Right lobe of liver (tissue), 4 donors: ENCODE measurements at regions not wholly inside any gene's neighbourhood (a gene's known extent, or its start where the extent isn't known, plus 50 kb on each side); places are given as distances from the start of the nearest gene placed in this dataset.

Experiments used
- CTCF ChIP-seq, 4 donors: fragments of 200-600 bp in 3 of 4; fragments of 450-650 bp in 1 of 4; IDR thresholded peaks; one replicate each; pipeline versions ENCODE4 v1.5.1 to v1.8.0; 2016 to 2022; ENCODE audit warnings: antibody characterized with exemption in 4 of 4, mild to moderate bottlenecking in 2 of 4
- POLR2A ChIP-seq: fragments of 450-650 bp; IDR thresholded peaks from one replicate; pipeline ENCODE4 v1.6.1; 2017; ENCODE audit warnings: antibody characterized with exemption, mild to moderate bottlenecking
- donor health status: DM: no; HTN: no; CAD: no.
- donor health status: DM: no; HTN: no; CAD: no.
- donor health status: DM: no; HTN: yes; CAD: no.

GRCh38 chr10:118809357-118810220, 54.8 kb upstream of the CACUL1 start:
- no peak for TF ChIP-seq CTCF (IDR thresholded peaks at IDR 0.05)
- TF ChIP-seq POLR2A: no peak
